ENCODE measurements at regions not wholly inside any gene's neighbourhood (a gene's known extent, or its start where the extent isn't known, plus 50 kb on each side); places are given as distances from the start of the nearest gene placed in this dataset.

DNA sequence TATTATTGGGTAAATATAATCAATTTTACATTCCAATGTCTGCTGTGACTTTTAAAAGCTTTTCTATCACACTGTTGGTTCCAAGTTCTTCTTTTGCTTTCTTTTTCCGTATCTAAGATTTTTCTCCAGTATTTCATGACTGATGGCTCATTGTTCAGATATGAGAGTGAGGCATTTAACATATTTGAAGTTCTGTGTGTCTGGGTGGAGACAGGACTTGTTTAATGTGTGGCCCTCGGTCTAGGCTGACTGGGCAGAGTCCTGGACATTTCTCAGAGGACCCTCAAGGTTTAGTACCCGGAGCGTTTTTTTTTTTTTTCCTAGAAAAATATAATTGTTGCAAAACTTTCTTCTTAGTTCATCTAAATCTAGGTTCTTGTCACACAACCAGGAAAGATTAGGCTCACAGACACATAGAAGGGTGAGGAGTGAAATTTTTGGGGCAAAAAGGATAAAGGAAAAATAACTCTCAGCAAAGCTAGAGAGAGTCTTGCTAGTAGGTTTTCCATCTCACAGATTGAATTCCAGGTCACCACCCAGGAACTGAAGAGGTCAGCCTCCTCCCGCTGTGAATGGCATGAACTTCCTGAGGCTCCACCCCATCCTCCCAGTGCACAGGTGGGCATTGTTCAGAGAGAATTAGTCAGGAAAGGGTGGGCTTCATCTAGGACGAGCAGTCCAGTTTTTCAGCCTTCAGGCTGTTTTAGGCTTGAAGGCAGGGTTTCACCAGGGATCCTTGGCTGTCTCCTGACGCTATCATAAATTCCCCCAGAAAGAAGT is 1002.4 kb upstream of the PCDH9 start:
- TF ChIP-seq, protein P1, sequence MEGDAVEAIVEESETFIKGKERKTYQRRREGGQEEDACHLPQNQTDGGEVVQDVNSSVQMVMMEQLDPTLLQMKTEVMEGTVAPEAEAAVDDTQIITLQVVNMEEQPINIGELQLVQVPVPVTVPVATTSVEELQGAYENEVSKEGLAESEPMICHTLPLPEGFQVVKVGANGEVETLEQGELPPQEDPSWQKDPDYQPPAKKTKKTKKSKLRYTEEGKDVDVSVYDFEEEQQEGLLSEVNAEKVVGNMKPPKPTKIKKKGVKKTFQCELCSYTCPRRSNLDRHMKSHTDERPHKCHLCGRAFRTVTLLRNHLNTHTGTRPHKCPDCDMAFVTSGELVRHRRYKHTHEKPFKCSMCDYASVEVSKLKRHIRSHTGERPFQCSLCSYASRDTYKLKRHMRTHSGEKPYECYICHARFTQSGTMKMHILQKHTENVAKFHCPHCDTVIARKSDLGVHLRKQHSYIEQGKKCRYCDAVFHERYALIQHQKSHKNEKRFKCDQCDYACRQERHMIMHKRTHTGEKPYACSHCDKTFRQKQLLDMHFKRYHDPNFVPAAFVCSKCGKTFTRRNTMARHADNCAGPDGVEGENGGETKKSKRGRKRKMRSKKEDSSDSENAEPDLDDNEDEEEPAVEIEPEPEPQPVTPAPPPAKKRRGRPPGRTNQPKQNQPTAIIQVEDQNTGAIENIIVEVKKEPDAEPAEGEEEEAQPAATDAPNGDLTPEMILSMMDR (IDR thresholded peaks at IDR 0.05), result no peak
- Histone ChIP-seq H3K36me3 (no peaks in the 10 kb centered on the region), H3K4me3 (no peak overlapping the region), H3K4me1 (no peaks in the 10 kb centered on the region), H3K27ac (no peak overlapping the region), H3K9me3 (no peaks in the 10 kb centered on the region), H3K27me3 (no peaks in the 10 kb centered on the region)
- no peak for ATAC-seq
- no peak for DNase-seq
- 60 to 65% methylated on average over 7 of the region's 7 CpGs for WGBS, 2 donors
- intact Hi-C loops (cut with DNase I), result no loop called here

DNA sequence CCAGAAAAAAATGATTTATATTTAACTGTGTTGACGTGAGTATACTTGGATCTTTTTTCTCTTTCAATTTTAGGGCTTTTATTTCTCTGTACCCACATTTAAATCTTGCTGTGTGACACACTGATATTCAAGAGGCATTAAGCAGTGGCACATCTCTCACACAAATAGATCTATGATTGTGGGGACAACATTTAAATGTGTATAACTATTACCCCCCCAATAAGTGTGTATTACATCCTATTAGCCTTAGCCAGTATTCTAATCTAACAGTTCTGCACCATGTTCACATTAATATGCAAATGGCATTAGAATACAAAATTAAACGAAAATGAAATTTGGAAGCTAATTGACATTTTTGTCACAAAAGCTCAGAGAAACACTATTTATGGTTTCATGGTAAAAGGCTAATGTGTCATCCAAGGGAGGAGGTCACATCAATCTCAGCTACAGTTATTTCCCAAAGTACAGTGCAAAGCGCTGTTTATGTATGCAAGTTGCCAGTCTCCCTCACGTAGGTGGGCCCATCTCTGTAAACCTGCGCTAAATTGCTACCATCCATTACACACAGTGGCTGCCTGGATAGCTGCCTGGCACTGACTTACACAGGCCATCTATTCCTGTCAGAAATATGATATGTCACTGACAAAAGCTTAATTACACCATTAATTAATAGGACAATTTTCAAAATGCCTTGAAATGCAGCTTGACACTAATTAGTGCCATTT is 984.7 kb upstream of the PCDH9 start:
- H3K4me3 ChIP-seq, result no peak overlapping the region
- intact Hi-C loops (cut with DNase I), result no loop called here
- ATAC-seq, result no peak
- no peaks in the 10 kb centered on the region for H3K9me3 ChIP-seq
- no peaks in the 10 kb centered on the region for H3K4me1 ChIP-seq
- H3K36me3 ChIP-seq, result no peaks in the 10 kb centered on the region
- no peak for DNase-seq
- TF ChIP-seq, protein P1 (IDR thresholded peaks at IDR 0.05), result no peak
- H3K27ac ChIP-seq, result no peak overlapping the region
- 81 to 89% methylated on average over 5 of the region's 5 CpGs for WGBS, 2 donors
- H3K27me3 ChIP-seq, result peaks cover 0 to 3% (median 0%) of the 10 kb centered on the region in 7 donors

- intact Hi-C loops (cut with DNase I), result no loop called here
- Histone ChIP-seq H3K9me3 (no peaks in the 10 kb centered on the region), H3K36me3 (no peaks in the 10 kb centered on the region), H3K4me3 (no peak overlapping the region), H3K27ac (no peak overlapping the region), H3K27me3 (no peaks in the 10 kb centered on the region), H3K4me1 (no peaks in the 10 kb centered on the region)
- WGBS, 2 donors, result 78 to 89% methylated on average over 2 of the region's 2 CpGs
- no peak for ATAC-seq
- no peak for DNase-seq
- TF ChIP-seq, protein P1 (IDR thresholded peaks at IDR 0.05), result no peak
These were observed 969.1 kb upstream of the PCDH9 start for GRCh38 chr13:68199271-68199670.

DNA sequence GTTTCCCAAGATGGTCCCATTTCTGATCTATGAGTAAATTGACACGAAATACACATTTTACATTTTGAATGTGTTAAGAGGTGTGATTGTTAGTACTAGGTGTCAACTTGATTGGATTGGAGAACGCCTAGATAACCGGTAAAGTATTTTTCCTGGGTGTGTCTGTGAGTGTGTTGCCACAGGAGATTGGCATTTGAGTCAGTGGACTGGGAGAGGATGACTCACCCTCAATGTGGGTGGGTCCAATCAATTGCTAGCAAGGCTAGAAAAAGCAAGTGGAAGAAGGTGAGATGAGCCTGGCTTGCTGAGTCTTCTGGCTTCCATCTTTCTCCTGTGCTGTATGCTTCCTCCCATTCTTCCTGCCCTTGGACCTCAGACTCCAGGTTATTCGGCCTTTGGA is 960.7 kb upstream of the PCDH9 start:
- Histone ChIP-seq H3K27ac (no peak overlapping the region), H3K4me1 (no peaks in the 10 kb centered on the region), H3K27me3 (no peaks in the 10 kb centered on the region), H3K9me3 (no peaks in the 10 kb centered on the region), H3K36me3 (no peaks in the 10 kb centered on the region), H3K4me3 (no peak overlapping the region)
- intact Hi-C loops (cut with DNase I), result no loop called here
- TF ChIP-seq, protein P1 (IDR thresholded peaks at IDR 0.05), result no peak
- no peak for ATAC-seq
- no peak for DNase-seq
- 81% methylated on average over 4 of the region's 4 CpGs for WGBS, 2 donors

Data from heart right ventricle (tissue), 16 donors.